Fibroblast of skin of scalp (primary cell): ENCODE measurements at regions not wholly inside any gene's neighbourhood (a gene's known extent, or its start where the extent isn't known, plus 50 kb on each side); places are given as distances from the start of the nearest gene placed in this dataset.

Experiments
- DNase-seq: peaks from one replicate; pipeline ENCODE4 v3.0.0-alpha.2; 2013

GRCh38 chr5:173834071-173834771 lies 53.9 kb upstream of the CPEB4 start:
- DNase-seq, result no peak

GRCh38 chr5:173835131-173835530 lies 53.0 kb upstream of the CPEB4 start:
- no peak for DNase-seq

GRCh38 chr5:173835661-173836060 lies 52.5 kb upstream of the CPEB4 start:
- no peak for DNase-seq

- no peak for DNase-seq
Measured at GRCh38 chr5:173837654-173838053, 50.5 kb upstream of the CPEB4 start.
